ENCODE measurements at regions not wholly inside any gene's neighbourhood (a gene's known extent, or its start where the extent isn't known, plus 50 kb on each side); places are given as distances from the start of the nearest gene placed in this dataset.

- Histone ChIP-seq H3K36me3 (ENCODE audit: control insufficient read depth, insufficient read depth, low read length) (no peaks in the 10 kb centered on the region), H3K4me1 (ENCODE audit: control insufficient read depth, insufficient read depth, low read length) (no peaks in the 10 kb centered on the region), H3K4me3 (ENCODE audit: low read length) (no peak overlapping the region), H3K27ac (ENCODE audit: low read length) (no peak overlapping the region), H3K9me3 (replicated peaks; ENCODE audit: control insufficient read depth, low read depth, low read length) (no peaks in the 10 kb centered on the region), H3K27me3 (ENCODE audit: control insufficient read depth, insufficient read depth, low read length) (no peaks in the 10 kb centered on the region)
- no peak for DNase-seq
Measured at GRCh38 chr7:13449460-13449859, 540.0 kb downstream of the ETV1 start.

- Histone ChIP-seq H3K4me3 (ENCODE audit: low read length) (no peak overlapping the region), H3K27ac (ENCODE audit: low read length) (no peak overlapping the region), H3K36me3 (ENCODE audit: control insufficient read depth, insufficient read depth, low read length) (no peaks in the 10 kb centered on the region), H3K27me3 (ENCODE audit: control insufficient read depth, insufficient read depth, low read length) (no peaks in the 10 kb centered on the region), H3K4me1 (ENCODE audit: control insufficient read depth, insufficient read depth, low read length) (no peaks in the 10 kb centered on the region), H3K9me3 (replicated peaks; ENCODE audit: control insufficient read depth, low read depth, low read length) (no peaks in the 10 kb centered on the region)
- WGBS (ENCODE audit: insufficient coverage), result 74% methylated on average over 3 of the region's 8 CpGs
- DNase-seq, result no peak
Measured at GRCh38 chr7:13454916-13455592, 534.4 kb downstream of the ETV1 start.

- WGBS (ENCODE audit: insufficient coverage), result 53% methylated on average over 3 of the region's 4 CpGs
- Histone ChIP-seq H3K27me3 (ENCODE audit: control insufficient read depth, insufficient read depth, low read length) (no peaks in the 10 kb centered on the region), H3K27ac (ENCODE audit: low read length) (peak overlapping the region; percentile 49)
Measured at GRCh38 chr7:13457790-13458189, 531.7 kb downstream of the ETV1 start.

GRCh38 chr7:13466874-13467547 is 522.5 kb downstream of the ETV1 start:
- H3K36me3 ChIP-seq (ENCODE audit: control insufficient read depth, insufficient read depth, low read length), result no peaks in the 10 kb centered on the region
- H3K9me3 ChIP-seq (replicated peaks; ENCODE audit: control insufficient read depth, low read depth, low read length), result no peaks in the 10 kb centered on the region
- 19% methylated on average over 5 of the region's 7 CpGs for WGBS (ENCODE audit: insufficient coverage)
- H3K27me3 ChIP-seq (ENCODE audit: control insufficient read depth, insufficient read depth, low read length), result no peaks in the 10 kb centered on the region
- peaks cover 6% of the 10 kb centered on the region for H3K4me1 ChIP-seq (ENCODE audit: control insufficient read depth, insufficient read depth, low read length)
- no peak overlapping the region for H3K4me3 ChIP-seq (ENCODE audit: low read length)
- no peak overlapping the region for H3K27ac ChIP-seq (ENCODE audit: low read length)
- peak; percentile 37 for DNase-seq

More at GRCh38 chr7:13457790-13458189, 531.7 kb downstream of the ETV1 start:
- Histone ChIP-seq H3K36me3 (ENCODE audit: control insufficient read depth, insufficient read depth, low read length) (no peaks in the 10 kb centered on the region), H3K4me3 (ENCODE audit: low read length) (no peak overlapping the region), H3K4me1 (ENCODE audit: control insufficient read depth, insufficient read depth, low read length) (no peaks in the 10 kb centered on the region), H3K9me3 (replicated peaks; ENCODE audit: control insufficient read depth, low read depth, low read length) (no peaks in the 10 kb centered on the region)
- DNase-seq, result peak; percentile 67

- Histone ChIP-seq H3K9me3 (replicated peaks; ENCODE audit: control insufficient read depth, low read depth, low read length) (no peaks in the 10 kb centered on the region), H3K27ac (ENCODE audit: low read length) (no peak overlapping the region), H3K4me3 (ENCODE audit: low read length) (no peak overlapping the region), H3K27me3 (ENCODE audit: control insufficient read depth, insufficient read depth, low read length) (no peaks in the 10 kb centered on the region), H3K4me1 (ENCODE audit: control insufficient read depth, insufficient read depth, low read length) (no peaks in the 10 kb centered on the region), H3K36me3 (ENCODE audit: control insufficient read depth, insufficient read depth, low read length) (no peaks in the 10 kb centered on the region)
- WGBS (ENCODE audit: insufficient coverage), result no CpG with 5 or more reads among the region's 2 CpGs
- DNase-seq, result no peak
Measured at GRCh38 chr7:13476881-13477444, 512.5 kb downstream of the ETV1 start.

GRCh38 chr7:13489386-13489785 is 500.1 kb downstream of the ETV1 start:
- H3K36me3 ChIP-seq (ENCODE audit: control insufficient read depth, insufficient read depth, low read length), result no peaks in the 10 kb centered on the region
- no peak for DNase-seq
- no peaks in the 10 kb centered on the region for H3K27me3 ChIP-seq (ENCODE audit: control insufficient read depth, insufficient read depth, low read length)
- WGBS (ENCODE audit: insufficient coverage), result 91% methylated on average over 6 of the region's 6 CpGs
- H3K27ac ChIP-seq (ENCODE audit: low read length), result no peak overlapping the region
- H3K4me3 ChIP-seq (ENCODE audit: low read length), result no peak overlapping the region
- peaks cover 2% of the 10 kb centered on the region for H3K9me3 ChIP-seq (replicated peaks; ENCODE audit: control insufficient read depth, low read depth, low read length)
- no peaks in the 10 kb centered on the region for H3K4me1 ChIP-seq (ENCODE audit: control insufficient read depth, insufficient read depth, low read length)

GRCh38 chr7:13496976-13497375 is 492.5 kb downstream of the ETV1 start:
- H3K4me1 ChIP-seq (ENCODE audit: control insufficient read depth, insufficient read depth, low read length), result no peaks in the 10 kb centered on the region
- no peak overlapping the region for H3K4me3 ChIP-seq (ENCODE audit: low read length)
- H3K36me3 ChIP-seq (ENCODE audit: control insufficient read depth, insufficient read depth, low read length), result no peaks in the 10 kb centered on the region
- no peaks in the 10 kb centered on the region for H3K9me3 ChIP-seq (replicated peaks; ENCODE audit: control insufficient read depth, low read depth, low read length)
- no peak overlapping the region for H3K27ac ChIP-seq (ENCODE audit: low read length)
- no peaks in the 10 kb centered on the region for H3K27me3 ChIP-seq (ENCODE audit: control insufficient read depth, insufficient read depth, low read length)
- DNase-seq, result no peak

- no peaks in the 10 kb centered on the region for H3K4me1 ChIP-seq (ENCODE audit: control insufficient read depth, insufficient read depth, low read length)
- DNase-seq, result peak; percentile 14
- H3K27me3 ChIP-seq (ENCODE audit: control insufficient read depth, insufficient read depth, low read length), result no peaks in the 10 kb centered on the region
- no peak overlapping the region for H3K27ac ChIP-seq (ENCODE audit: low read length)
- no peak overlapping the region for H3K4me3 ChIP-seq (ENCODE audit: low read length)
- no peaks in the 10 kb centered on the region for H3K36me3 ChIP-seq (ENCODE audit: control insufficient read depth, insufficient read depth, low read length)
- no CpG with 5 or more reads among the region's 1 CpG for WGBS (ENCODE audit: insufficient coverage)
- peaks cover 3% of the 10 kb centered on the region for H3K9me3 ChIP-seq (replicated peaks; ENCODE audit: control insufficient read depth, low read depth, low read length)
Measured at GRCh38 chr7:13508586-13508985, 480.9 kb downstream of the ETV1 start.

GRCh38 chr7:13518738-13519137 is 470.7 kb downstream of the ETV1 start:
- DNase-seq, result no peak
- H3K36me3 ChIP-seq (ENCODE audit: control insufficient read depth, insufficient read depth, low read length), result no peaks in the 10 kb centered on the region
- H3K27me3 ChIP-seq (ENCODE audit: control insufficient read depth, insufficient read depth, low read length), result no peaks in the 10 kb centered on the region
- no peaks in the 10 kb centered on the region for H3K9me3 ChIP-seq (replicated peaks; ENCODE audit: control insufficient read depth, low read depth, low read length)
- no CpG with 5 or more reads among the region's 1 CpG for WGBS (ENCODE audit: insufficient coverage)
- H3K27ac ChIP-seq (ENCODE audit: low read length), result no peak overlapping the region
- no peaks in the 10 kb centered on the region for H3K4me1 ChIP-seq (ENCODE audit: control insufficient read depth, insufficient read depth, low read length)
- no peak overlapping the region for H3K4me3 ChIP-seq (ENCODE audit: low read length)

- Histone ChIP-seq H3K9me3 (replicated peaks; ENCODE audit: control insufficient read depth, low read depth, low read length) (no peaks in the 10 kb centered on the region), H3K4me1 (ENCODE audit: control insufficient read depth, insufficient read depth, low read length) (no peaks in the 10 kb centered on the region), H3K4me3 (ENCODE audit: low read length) (no peak overlapping the region), H3K27me3 (ENCODE audit: control insufficient read depth, insufficient read depth, low read length) (no peaks in the 10 kb centered on the region), H3K27ac (ENCODE audit: low read length) (no peak overlapping the region), H3K36me3 (ENCODE audit: control insufficient read depth, insufficient read depth, low read length) (no peaks in the 10 kb centered on the region)
- no peak for DNase-seq
Measured at GRCh38 chr7:13524076-13524475, 465.4 kb downstream of the ETV1 start.
